Activated CD4-positive, alpha-beta T cell treated with anti-CD3 and anti-CD28 coated beads, Interleukin-2, amount 50 U/mL, for 24 hours (primary cell): ENCODE measurements at regions not wholly inside any gene's neighbourhood (a gene's known extent, or its start where the extent isn't known, plus 50 kb on each side); places are given as distances from the start of the nearest gene placed in this dataset.

Source experiments
- DNase-seq, 2 donors: peaks; one replicate each; pipeline ENCODE4 v3.0.0-alpha.2; 2020; ENCODE audit warnings: low read depth in 1 of 2, low spot score in 1 of 2

GRCh38 chr2:237242091-237242536 is 156.4 kb downstream of the COPS8 start:
- DNase-seq, result no peak

- no peak for DNase-seq
Observed at GRCh38 chr2:237243487-237243886, 157.8 kb downstream of the COPS8 start.

GRCh38 chr2:237244178-237244577 is 158.5 kb downstream of the COPS8 start:
- DNase-seq, result no peak

- no peak for DNase-seq
Observed at GRCh38 chr2:237244976-237245646, 159.4 kb downstream of the COPS8 start.

GRCh38 chr2:237250599-237250998 is 163.4 kb downstream of the COL6A3 start:
- no peak for DNase-seq

- no peak for DNase-seq
Observed at GRCh38 chr2:237251986-237252385, 162.0 kb downstream of the COL6A3 start.

GRCh38 chr2:237253046-237253702 is 160.8 kb downstream of the COL6A3 start:
- DNase-seq, result no peak

- DNase-seq, result no peak
Observed at GRCh38 chr2:237254369-237254861, 159.5 kb downstream of the COL6A3 start.

- DNase-seq, result no peak
Observed at GRCh38 chr2:237254911-237255578, 158.9 kb downstream of the COL6A3 start.

GRCh38 chr2:237256887-237257286 is 157.1 kb downstream of the COL6A3 start:
- no peak for DNase-seq

- no peak for DNase-seq
Observed at GRCh38 chr2:237257471-237257951, 156.5 kb downstream of the COL6A3 start.

- no peak for DNase-seq
Observed at GRCh38 chr2:237258116-237258515, 155.8 kb downstream of the COL6A3 start.

- DNase-seq, result no peak
Observed at GRCh38 chr2:237258615-237259014, 155.3 kb downstream of the COL6A3 start.

GRCh38 chr2:237259201-237259600 is 154.8 kb downstream of the COL6A3 start:
- no peak for DNase-seq

GRCh38 chr2:237260039-237260620 is 153.8 kb downstream of the COL6A3 start:
- no peak for DNase-seq

GRCh38 chr2:237260686-237261085 is 153.3 kb downstream of the COL6A3 start:
- no peak for DNase-seq

GRCh38 chr2:237261327-237261726 is 152.6 kb downstream of the COL6A3 start:
- no peak for DNase-seq

- DNase-seq, result no peak
Observed at GRCh38 chr2:237262838-237263771, 150.9 kb downstream of the COL6A3 start.

GRCh38 chr2:237264480-237265219 is 149.3 kb downstream of the COL6A3 start:
- no peak for DNase-seq
